MM.1S (cell line): ENCODE measurements at regions not wholly inside any gene's neighbourhood (a gene's known extent, or its start where the extent isn't known, plus 50 kb on each side); places are given as distances from the start of the nearest gene placed in this dataset.

Experiments used
- DNase-seq: peaks from one replicate; pipeline ENCODE4 v3.0.0-alpha.2; 2015
- H2AFZ ChIP-seq: fragments of 300-600 bp; sonication (generic); 2 replicates; pipeline ENCODE4 v1.6.0; 2016; ENCODE audit warnings: antibody characterized with exemption, low read length
- H3F3A ChIP-seq: fragments of 300-600 bp; sonication (generic); 2 replicates; pipeline ENCODE4 v1.6.1; 2016; ENCODE audit warnings: mild to moderate bottlenecking, antibody characterized with exemption, low read length, moderate library complexity, mixed read lengths; ENCODE audit not compliant: insufficient read depth
- H3K27ac ChIP-seq: fragments of 300-600 bp; sonication (generic); 2 replicates; pipeline ENCODE4 v1.5.1; 2016; ENCODE audit warnings: mild to moderate bottlenecking, low read length
- H3K27me3 ChIP-seq: fragments of 300-600 bp; sonication (generic); replicated peaks from 2 replicates; pipeline ENCODE4 v1.6.0; 2016; ENCODE audit warnings: low read length; ENCODE audit not compliant: insufficient read depth
- H3K36me3 ChIP-seq: fragments of 300-600 bp; sonication (generic); replicated peaks from 2 replicates; pipeline ENCODE4 v1.6.1; 2016; ENCODE audit warnings: mild to moderate bottlenecking, low read length, mixed read lengths; ENCODE audit not compliant: insufficient read depth
- H3K4me1 ChIP-seq: fragments of 300-600 bp; sonication (generic); 2 replicates; pipeline ENCODE4 v1.6.1; 2016; ENCODE audit warnings: low read length, mixed read lengths
- H3K4me2 ChIP-seq: fragments of 300-600 bp; sonication (generic); 2 replicates; pipeline ENCODE4 v1.6.0; 2016; ENCODE audit warnings: low read depth, low read length
- H3K4me3 ChIP-seq: fragments of 300-600 bp; sonication (generic); 2 replicates; pipeline ENCODE4 v1.5.1; 2016; ENCODE audit warnings: low read length, mixed read lengths
- H3K79me2 ChIP-seq: fragments of 300-600 bp; sonication (generic); 2 replicates; pipeline ENCODE4 v1.6.1; 2016; ENCODE audit warnings: mixed run types, low read length, mixed read lengths
- H3K9ac ChIP-seq: fragments of 300-600 bp; sonication (generic); 2 replicates; pipeline ENCODE4 v1.6.1; 2016; ENCODE audit warnings: low read length, mixed read lengths
- H3K9me2 ChIP-seq: fragments of 300-600 bp; sonication (generic); replicated peaks from 2 replicates; pipeline ENCODE4 v1.6.1; 2016; ENCODE audit warnings: mild to moderate bottlenecking, low read length, mixed read lengths; ENCODE audit not compliant: insufficient read depth
- H3K9me3 ChIP-seq: fragments of 300-600 bp; sonication (generic); replicated peaks from 2 replicates; pipeline ENCODE4 v1.6.1; 2016; ENCODE audit warnings: mild to moderate bottlenecking, low read length, mixed read lengths; ENCODE audit not compliant: insufficient read depth
- H4K20me1 ChIP-seq: fragments of 300-600 bp; sonication (generic); 2 replicates; pipeline ENCODE4 v1.6.1; 2016; ENCODE audit warnings: mild to moderate bottlenecking, low read length, moderate library complexity, mixed read lengths; ENCODE audit not compliant: insufficient read depth
- EZH2 ChIP-seq: fragments of 300-600 bp; sonication (generic); optimal IDR thresholded peaks from 2 replicates; pipeline ENCODE3; 2017; ENCODE audit warnings: low read depth, mild to moderate bottlenecking, antibody characterized with exemption, low read length, mixed read lengths
- EZH2phosphoT487 ChIP-seq: fragments of 300-600 bp; sonication (generic); IDR thresholded peaks from 2 replicates; pipeline ENCODE4 v1.6.1; 2018; ENCODE audit warnings: antibody characterized with exemption, low read length
- TF ChIP-seq, protein P1 (sequence below): fragments of 300-600 bp; sonication (generic); IDR thresholded peaks from 2 replicates; pipeline ENCODE4 v1.5.1; 2016; ENCODE audit warnings: antibody characterized with exemption, low read length, mixed read lengths

DNA sequence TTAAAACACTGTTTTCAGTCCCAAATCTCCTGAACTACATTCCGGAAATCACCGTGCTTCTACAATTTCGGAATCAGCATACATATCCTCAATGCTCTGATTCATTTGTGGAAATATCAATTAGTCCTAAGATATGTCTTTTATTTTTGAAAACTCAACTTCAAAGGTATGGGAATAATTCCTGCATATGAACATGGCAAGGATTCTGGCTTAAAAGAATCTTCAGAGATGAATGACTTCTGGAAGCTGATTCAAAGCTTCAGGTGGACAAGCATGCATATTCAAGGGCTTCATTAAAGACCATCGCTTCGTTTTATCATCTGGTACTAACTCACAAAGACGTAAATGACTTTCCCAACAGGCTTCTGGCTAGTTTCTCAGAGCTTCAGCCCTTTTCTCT, 246.0 kb upstream of the LRRN1 start:
- Histone ChIP-seq H3K4me2 (no peak overlapping the region), H3F3A (no peaks in the 10 kb centered on the region), H3K9me2 (no peaks in the 10 kb centered on the region), H3K4me1 (no peaks in the 10 kb centered on the region), H3K4me3 (no peak overlapping the region), H4K20me1 (no peaks in the 10 kb centered on the region), H3K27me3 (no peaks in the 10 kb centered on the region), H3K9ac (no peak overlapping the region), H3K79me2 (no peaks in the 10 kb centered on the region), H3K36me3 (no peaks in the 10 kb centered on the region), H3K27ac (no peak overlapping the region), H2AFZ (no peak overlapping the region), H3K9me3 (no peaks in the 10 kb centered on the region)
- TF ChIP-seq, protein P1, sequence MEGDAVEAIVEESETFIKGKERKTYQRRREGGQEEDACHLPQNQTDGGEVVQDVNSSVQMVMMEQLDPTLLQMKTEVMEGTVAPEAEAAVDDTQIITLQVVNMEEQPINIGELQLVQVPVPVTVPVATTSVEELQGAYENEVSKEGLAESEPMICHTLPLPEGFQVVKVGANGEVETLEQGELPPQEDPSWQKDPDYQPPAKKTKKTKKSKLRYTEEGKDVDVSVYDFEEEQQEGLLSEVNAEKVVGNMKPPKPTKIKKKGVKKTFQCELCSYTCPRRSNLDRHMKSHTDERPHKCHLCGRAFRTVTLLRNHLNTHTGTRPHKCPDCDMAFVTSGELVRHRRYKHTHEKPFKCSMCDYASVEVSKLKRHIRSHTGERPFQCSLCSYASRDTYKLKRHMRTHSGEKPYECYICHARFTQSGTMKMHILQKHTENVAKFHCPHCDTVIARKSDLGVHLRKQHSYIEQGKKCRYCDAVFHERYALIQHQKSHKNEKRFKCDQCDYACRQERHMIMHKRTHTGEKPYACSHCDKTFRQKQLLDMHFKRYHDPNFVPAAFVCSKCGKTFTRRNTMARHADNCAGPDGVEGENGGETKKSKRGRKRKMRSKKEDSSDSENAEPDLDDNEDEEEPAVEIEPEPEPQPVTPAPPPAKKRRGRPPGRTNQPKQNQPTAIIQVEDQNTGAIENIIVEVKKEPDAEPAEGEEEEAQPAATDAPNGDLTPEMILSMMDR: no peak
- TF ChIP-seq EZH2phosphoT487: no peak
- TF ChIP-seq EZH2: no peak
- DNase-seq: no peak

DNA sequence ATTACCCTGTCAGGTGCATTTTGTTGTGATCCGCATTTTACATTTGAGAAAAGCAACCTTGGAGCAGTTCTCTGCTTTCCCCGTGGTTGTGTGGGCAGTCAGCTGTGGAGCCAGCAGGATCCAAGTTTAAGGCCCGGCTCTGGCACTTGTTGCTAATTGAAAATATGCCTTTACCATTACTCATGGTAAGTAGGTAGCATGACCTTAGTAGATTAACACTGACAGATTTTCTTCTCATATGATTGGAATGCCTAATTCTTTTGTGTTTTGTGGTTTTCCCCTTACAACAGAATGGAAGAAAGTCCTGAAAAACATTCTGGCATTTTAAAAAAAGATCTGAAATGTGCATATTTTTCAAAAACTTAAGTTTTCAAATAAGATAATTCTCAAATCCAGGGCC, 246.5 kb upstream of the LRRN1 start:
- H3K9me3 ChIP-seq: no peaks in the 10 kb centered on the region
- TF ChIP-seq EZH2: no peak
- TF ChIP-seq, protein P1: no peak
- no peak for TF ChIP-seq EZH2phosphoT487
- no peaks in the 10 kb centered on the region for H3K4me1 ChIP-seq

GRCh38 chr3:3551981-3552380, 247.2 kb upstream of the LRRN1 start:
- no peaks in the 10 kb centered on the region for H3K9me2 ChIP-seq
- H3K79me2 ChIP-seq: no peaks in the 10 kb centered on the region
- H3K4me1 ChIP-seq: no peaks in the 10 kb centered on the region
- H2AFZ ChIP-seq: no peak overlapping the region
- H4K20me1 ChIP-seq: no peaks in the 10 kb centered on the region
- H3K27ac ChIP-seq: no peak overlapping the region
- no peaks in the 10 kb centered on the region for H3F3A ChIP-seq
- H3K36me3 ChIP-seq: no peaks in the 10 kb centered on the region
- TF ChIP-seq, protein P1: no peak
- TF ChIP-seq EZH2 (no peak), EZH2phosphoT487 (no peak)
- no peak overlapping the region for H3K9ac ChIP-seq
- H3K27me3 ChIP-seq: no peaks in the 10 kb centered on the region
- no peaks in the 10 kb centered on the region for H3K9me3 ChIP-seq
- H3K4me3 ChIP-seq: no peak overlapping the region
- no peak overlapping the region for H3K4me2 ChIP-seq
- DNase-seq: no peak

More for the DNA sequence above, 246.5 kb upstream of the LRRN1 start:
- Histone ChIP-seq H3K9me2 (no peaks in the 10 kb centered on the region), H3K79me2 (no peaks in the 10 kb centered on the region), H3K36me3 (no peaks in the 10 kb centered on the region), H3K27me3 (no peaks in the 10 kb centered on the region), H3K4me3 (no peak overlapping the region), H3K4me2 (no peak overlapping the region), H4K20me1 (no peaks in the 10 kb centered on the region), H2AFZ (no peak overlapping the region), H3F3A (no peaks in the 10 kb centered on the region), H3K27ac (no peak overlapping the region), H3K9ac (no peak overlapping the region)
- DNase-seq: no peak
